COLO829 (cell line): ENCODE measurements at regions not wholly inside any gene's neighbourhood (a gene's known extent, or its start where the extent isn't known, plus 50 kb on each side); places are given as distances from the start of the nearest gene placed in this dataset.

Experiments used
- DNase-seq: peaks from one replicate; pipeline ENCODE4 v3.0.0; 2012; ENCODE audit warnings: low spot score

DNA sequence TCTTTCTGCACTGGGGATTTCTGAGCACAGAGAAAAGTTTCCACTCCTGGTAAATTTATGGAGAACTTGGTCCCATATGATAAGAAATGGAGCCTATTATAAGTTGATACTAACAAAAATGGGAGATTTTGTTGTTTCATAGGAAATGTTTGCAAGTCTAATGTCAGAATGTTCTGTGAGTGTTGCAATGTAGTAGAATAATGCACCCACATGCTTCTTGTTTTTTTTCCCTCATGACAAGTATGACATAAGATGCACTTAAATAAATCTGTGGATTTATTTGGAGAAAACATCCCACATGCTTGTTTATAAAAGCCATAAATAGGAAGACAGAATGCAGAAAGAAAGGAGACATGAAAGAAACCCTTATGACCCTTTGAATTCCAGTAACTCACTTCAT is 50.8 kb upstream of the KCNJ6 start:
- no peak for DNase-seq

DNA sequence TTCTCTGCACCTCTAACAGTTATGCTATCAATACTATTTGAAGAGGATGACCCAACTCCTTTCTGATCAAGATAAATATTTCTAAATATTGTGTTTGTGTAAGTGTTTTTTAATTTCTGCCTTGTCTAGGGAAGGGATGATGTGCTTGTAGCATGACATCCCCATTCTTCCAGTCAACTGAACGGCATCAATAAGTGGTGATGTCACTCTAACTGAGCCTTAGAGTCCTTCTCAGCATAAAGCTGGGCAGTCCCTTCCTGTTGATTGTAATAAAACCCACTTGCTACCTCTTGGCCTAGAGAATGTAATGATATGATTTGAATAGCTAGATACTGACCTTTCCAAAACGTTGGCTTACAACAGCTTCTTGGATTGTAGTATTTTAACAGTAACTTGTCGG is 52.5 kb upstream of the KCNJ6 start:
- no peak for DNase-seq

DNA sequence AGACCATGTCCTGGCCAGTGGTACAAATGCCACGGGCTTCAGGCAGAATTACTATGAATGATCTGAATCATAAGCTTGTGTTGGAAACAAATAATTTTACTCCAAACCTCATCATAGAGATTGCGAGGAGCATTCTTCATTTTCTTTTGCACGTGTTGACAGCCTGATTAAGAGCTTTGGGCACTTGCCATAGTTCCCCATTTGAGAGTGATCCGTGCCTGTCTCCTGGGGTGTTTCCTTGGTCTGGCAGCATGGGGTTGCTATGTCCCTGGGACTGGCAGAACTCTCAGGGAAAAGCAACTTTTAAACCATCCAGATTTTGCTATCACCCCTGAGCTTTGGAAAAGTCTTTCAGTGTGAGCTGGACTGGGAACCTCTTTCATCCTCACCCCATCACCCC is 54.3 kb upstream of the KCNJ6 start:
- no peak for DNase-seq

DNA sequence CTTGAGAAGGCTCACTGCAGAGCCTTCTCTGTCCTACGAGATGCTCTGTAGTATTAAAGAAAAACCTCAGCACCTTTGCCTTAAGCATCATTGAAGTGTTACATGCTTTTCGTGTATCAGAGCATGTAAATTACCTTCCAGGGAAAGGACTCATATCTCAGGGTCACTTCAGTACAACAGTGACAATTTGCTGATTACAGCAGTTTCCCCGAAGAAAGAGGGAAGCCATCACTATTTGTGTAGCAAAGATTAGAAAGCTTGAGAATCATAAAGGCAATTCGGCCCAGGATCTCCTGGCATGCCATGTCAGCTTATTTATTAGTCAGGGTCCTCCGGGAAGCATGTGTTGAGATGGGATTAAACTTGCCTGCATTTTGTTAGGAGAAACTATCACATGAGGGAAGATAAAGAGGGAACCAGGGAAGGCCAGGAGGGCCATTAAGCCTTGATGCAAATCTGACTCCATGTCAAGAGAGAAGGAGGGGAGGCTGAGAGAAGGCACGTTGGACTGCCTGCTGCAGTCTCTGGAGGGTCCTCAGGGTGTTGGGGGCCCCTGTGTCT is 55.2 kb upstream of the KCNJ6 start:
- DNase-seq: no peak

DNA sequence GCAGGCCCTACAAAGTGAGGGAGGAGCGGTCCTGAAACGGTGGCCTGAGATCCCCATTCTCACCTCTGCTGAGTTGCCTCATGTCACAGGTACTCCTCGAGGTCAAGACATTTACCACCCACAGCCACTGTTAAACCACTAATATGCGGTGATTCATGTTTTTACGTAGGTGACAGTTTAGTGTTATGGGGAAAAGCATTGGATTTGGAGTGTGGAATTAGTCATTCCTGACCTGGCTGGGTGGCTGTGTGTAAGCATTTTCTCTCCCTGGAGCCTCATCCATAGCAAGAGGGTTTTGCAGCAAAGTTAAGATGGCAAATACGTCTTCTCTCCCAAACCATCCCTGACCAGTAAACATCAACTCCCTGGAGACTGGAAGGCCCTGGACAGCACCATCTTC is 57.8 kb upstream of the KCNJ6 start:
- DNase-seq: no peak

DNA sequence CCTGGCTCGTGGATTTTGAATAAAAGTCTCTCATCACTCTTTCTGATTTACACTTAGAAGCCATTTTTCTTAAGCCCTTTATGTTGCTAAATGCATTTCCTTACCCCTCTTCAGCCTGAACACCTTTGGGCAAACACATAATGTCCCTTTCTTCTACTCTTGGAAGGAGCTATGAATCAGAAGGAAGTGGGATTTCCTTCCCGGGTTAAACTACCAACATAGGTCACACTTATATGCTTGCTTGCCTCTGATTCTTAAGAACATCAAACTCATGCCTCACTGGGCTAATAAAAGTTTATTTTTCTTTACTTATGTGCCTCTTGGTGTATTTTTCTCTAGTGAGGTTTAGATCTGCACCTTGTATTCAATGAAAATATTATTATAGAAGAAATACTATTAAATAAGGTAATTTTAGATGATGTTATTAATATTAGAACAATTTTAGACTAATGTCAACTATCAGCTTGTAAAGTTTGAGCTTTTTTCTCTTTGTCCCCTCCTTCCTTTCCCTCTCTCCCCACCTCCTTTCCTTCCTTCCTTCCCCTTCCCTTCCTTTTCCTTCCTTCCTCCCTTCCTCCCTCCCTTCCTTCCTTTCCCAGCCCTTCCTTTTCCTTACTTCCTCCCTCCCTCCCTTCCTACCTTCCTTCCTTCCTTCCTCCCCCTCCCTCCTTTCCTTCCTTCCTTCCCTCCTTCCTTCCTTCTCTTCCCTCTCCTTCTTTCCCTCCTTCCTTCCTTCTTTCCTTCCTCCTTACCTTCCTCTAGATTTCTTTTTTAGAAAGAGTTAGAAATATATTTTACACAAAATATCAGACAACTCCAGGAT is 66.5 kb upstream of the KCNJ6 start:
- no peak for DNase-seq

DNA sequence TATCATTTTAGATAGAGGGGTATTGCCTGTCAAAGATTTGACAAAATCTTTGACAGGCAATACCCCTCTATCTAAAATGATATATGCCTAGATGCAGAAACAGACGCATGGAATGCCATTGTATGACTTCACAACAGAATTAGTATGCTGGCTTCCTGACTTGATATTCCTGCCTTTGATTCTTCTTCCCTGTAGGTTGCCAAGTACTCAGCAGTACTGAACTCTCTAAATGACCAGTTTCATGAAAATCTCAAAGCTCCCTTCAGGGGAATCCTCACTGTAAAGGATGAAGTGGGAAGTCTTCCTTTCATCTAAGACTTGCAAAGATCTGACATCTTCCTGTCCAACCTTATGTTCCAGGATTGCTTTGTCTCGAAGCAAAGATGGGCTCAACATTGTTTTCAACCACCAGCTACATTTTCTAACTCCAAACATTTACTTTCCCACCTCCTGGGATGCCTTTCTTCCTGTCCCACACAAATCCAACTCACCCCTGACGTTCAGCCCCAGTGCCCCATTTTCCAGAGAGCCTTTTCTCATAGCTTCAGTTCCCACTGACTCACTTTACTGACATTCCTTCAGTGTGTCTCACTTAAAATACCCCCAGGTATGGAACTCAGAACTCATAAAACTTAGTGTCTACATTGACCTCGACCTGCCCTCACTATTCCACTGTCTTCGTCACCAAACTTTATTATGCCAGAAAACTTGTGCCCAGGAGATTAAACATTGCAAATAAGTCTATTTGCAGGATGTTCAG is 67.3 kb upstream of the KCNJ6 start:
- no peak for DNase-seq

DNA sequence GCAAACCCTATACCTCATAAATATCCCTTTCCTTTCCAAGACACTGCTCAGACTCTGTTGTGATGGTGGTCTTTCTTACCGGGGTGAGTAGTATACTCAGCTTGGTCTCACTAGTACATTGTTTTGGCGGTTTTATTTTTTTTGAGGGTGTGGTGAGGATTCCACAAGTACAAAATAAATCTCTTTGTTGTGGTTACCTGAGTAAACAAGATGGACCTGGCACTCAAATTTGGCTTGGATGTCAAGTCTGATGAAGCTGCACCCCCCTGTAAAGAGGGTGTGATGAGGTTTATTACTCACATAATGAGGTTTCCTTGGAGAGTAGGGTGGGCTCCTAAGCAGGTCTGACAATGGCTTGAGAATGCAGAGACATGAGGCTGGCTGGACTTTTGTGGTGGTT is 68.2 kb upstream of the KCNJ6 start:
- no peak for DNase-seq

DNA sequence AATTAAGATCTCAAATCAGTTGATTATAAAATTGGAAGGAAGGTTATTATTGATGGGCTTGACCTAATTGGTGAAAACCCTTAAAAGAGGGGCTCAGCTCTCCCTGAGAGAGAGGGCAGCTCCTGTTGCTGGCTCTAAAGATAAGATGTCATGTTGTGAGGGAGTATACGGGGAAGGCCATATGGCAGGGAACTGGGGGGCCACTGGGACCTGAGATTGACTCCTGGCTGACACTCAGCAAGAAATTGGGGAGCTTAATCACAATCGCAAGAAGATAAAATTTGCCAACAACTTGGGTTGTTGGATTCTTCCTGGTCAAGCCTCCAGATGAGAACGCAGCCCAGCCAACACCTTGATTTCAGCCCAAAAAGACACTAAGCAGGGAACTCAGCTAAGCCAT is 69.7 kb upstream of the KCNJ6 start:
- DNase-seq: no peak

DNA sequence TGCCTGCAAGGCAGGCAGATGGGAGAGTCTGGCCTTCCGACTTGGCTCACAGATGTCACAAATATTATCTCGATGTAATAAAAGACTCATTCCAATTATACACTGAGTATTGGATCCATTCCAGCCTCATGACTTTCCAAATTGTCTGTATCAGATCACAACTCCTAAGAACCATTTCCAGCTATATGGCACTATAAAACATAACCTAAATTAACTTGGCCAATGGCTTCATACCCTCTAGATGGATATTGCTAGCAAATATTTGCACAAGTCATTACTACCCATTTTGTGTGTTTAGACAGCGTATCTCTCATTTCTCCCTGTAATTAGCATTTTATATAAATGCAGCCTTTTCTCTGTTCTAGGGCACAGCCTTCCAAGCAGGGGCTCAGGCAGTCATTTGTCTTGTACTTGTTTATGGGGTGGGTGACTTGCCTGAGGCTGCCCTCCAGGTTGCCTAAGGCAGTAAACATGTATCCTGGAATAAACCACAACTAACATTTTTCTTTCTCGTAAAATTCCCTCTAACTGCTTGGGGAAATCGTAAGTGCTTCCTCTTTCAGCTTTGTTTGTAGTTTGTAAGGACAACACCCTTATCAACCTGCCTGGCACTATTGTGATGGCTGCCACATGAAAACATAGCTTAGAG is 70.6 kb upstream of the KCNJ6 start:
- no peak for DNase-seq

DNA sequence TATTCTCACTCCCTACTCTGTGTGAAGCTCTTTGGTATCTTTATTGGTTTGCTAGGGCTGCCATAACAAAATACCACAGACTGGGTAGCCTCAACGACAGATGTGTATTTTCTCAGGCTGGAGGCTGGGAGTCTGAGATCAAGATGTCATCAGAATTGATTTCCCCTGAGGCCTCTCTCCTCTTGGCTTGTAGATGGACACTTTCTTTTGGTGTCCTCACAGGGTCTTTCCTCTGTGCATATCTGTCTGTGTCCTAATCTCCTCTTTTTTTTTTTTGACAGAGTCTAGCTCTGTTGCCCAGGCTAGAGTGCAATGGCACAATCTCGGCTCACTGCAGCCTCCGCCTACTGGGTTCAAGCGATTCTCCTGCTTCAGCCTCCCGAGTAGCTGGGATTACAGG is 71.4 kb upstream of the KCNJ6 start:
- DNase-seq: no peak

DNA sequence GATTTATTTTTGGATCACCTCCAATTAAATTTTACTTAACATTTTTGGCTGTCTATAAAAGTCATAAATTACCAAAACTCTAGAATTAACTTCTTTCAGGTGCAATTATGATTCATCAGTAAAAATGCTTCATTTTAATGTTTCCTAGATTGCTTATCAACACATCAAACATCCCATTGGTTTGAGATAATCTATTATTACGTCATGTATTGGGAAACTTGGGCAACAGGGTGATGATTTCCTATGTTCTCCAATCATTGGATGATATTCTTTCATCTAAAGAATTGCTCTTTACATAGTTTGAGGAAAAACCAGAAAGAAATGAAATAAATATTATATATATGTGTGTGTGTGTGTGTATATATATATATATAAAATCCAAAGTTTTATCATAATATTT is 76.8 kb upstream of the KCNJ6 start:
- no peak for DNase-seq

DNA sequence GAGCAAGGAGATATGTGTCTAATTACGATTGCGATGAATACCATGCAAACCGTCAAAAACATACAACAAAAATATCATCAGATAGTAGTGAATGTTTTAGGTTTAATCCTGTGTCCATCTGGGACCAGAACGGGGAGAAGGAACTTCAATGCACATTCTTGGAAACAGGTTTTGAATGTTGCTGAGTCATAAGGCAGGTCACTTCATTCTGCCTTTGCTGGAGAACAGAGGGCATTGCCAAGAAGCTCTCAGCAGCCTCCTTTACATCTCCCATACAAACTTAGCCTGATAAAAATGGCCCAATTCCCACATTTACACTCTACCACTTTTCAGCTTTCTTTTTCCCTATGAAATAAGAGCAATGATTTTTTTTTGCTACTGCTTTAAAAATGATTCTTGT is 78.0 kb upstream of the KCNJ6 start:
- no peak for DNase-seq

DNA sequence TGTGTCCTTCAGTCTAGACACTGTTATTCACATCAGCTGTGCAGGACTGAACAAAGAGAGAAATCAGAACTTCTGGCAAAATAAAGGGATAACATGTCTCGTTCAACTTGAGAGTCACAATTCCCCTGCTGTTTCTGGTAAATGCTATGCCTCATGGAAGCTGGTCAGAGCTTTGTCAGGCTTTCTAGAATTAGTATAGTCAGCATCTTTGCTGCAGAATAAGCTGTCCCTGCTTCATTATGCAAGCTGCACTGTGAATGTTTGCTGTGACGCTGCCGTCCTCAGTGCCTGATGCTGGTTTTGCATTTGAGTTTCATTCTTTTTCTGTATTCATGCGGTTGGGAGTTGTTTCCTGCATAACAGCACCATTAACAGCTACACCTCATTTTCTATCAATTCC is 96.4 kb upstream of the KCNJ6 start:
- no peak for DNase-seq

DNA sequence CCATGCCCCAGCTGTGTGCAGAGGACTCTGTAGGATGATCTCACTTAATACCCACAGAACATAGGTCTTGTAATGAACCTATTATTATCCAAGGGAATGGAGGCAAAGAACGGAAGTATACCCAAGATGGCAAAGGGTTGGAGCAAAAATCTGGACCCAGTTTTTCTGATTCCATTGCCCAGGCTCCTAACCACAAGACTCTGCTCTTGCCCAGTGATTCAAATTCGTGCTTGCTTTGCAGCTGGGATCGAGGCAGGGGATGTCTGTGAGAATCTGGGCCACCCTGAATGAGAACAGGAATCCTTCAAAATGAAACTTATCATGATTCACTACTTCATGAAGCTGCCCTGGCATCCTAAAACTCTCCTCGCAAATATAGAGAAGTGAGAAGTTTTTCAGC is 97.5 kb upstream of the KCNJ6 start:
- DNase-seq: no peak

DNA sequence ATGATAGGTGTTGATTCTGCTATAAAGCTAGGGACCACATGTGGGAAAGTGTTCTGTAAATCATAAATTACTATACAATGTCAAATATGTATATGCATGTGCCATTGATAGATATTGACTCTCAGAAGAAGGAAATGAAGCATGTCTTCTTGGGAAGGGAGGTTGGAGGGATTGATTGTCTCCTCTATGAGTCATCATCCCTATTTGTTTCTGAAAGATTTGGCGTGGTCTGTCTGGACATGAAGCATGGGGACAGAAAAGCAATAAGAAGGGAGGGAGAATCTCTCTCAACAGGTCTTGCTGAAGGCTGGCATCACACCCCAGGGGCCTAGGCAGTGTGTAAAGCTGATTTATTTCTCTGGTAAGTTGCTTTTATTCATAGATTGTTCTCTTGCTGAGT is 98.0 kb upstream of the KCNJ6 start:
- DNase-seq: no peak

DNA sequence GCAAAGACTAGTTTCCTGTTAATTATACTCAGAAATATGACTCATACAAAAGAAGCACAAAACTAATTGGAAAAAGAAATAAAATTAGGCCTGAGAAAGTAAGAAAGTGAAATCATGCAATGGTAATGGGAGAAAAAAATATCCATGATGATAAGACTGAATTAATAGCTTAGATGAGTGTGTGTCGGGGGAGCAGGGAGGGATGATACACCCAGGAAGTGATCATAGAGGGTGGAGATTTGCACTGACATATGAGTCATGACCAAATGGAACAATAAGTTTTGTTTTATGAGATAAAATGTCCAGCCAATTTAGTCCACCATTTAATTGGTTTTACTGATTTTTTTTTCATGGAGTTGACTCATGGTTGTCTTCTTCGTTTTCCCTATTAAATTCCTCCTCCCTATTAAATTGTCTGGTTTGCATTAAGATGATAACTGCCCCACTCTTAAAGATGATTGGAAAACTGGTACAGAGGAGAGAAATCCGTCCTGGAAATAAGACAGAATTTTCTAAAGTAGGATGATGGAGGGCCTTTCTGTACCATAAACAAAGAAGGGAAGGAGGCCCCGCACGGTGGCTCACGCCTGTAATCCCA is 111.7 kb upstream of the KCNJ6 start:
- peak; percentile 28 for DNase-seq

DNA sequence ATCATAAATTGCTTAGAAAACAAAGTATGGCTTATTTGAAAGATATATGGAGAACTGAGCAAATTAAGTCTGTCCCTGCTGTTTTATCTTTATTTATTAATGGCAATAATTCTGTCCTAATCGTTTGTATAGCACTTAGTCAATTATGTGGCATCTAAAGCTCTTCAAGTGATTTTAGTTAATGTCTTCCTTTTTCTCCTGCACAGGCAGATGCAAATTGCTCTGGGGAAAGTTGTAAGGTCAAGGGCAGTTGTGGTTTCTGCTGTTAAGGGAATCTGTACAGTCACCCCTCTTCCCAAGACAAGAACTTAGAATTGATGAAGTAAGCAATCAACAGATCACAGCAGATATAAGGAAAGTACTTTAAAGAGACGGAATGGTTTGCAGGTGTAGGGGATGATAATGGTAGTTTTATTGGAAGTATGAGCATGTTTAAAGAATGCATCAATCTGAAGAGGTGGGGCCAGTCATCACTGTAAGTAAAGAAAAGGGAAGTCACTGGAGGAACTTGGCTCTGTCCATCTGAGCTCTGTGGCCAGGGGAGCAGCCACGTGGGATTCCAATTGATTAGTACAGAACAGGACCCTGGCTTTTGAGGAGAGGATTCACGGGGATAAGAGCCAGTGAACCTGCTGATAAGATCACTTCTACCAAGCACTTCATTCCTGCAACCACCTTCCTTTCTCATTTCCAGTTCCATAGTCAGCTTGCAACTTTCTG is 116.0 kb upstream of the KCNJ6 start:
- DNase-seq: no peak

DNA sequence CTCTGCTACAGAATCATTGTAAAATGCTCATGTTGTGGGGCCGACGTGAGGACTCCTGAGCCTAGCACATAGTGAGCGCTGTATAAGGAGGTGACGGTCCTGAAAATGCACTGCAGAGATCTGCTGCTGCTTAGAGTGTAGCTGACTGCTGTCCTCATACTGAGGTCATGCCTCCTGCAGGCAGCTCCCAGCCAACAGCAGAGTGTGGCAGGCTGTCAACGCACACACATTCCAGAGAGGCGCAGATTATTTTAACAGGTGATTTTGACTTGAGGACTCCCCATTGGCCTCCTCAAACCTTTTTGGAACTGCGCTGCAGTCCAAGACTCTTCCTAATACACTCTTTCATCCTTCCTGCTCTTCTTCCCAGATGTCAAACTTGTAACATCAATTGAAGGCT is 119.8 kb upstream of the KCNJ6 start:
- DNase-seq: no peak

DNA sequence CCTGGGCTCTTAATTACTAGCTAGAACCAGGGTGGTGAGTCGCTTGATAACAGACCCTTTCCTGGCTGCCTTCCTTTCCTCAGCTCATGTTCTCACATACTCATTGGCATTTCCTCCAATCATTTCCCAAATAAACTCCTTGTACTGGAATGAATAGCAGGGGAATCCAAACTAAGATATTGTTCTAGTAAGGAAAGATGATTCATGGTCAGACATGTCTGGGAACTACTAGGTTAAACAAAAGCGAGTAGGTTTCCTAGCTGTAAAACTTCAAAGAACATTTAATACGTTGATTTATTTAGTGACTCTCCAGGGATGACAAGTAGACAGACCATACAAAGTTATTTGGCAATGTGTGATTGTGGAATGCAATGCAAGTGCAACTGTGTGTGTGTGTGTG is 121.2 kb upstream of the KCNJ6 start:
- DNase-seq: peak; percentile 32

DNA sequence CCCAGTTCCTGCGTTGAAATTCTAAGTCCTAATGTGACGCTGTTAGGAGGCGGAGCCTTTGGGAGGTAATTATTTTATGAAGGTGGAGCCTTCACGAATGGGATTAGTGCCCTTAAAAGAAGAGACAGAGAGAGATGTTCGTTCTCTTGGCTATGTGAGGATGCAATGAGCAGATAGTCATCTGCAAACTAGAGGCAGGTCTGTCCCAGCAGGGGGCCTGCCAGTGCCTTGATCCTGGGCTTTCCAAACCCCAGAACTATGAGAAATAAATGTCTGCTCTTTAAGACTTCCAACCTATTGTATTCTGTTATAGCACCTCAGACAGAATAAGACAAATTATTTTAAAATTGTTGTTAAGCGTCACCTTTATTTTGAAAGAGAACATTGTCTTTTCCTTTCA is 123.1 kb upstream of the KCNJ6 start:
- DNase-seq: no peak

DNA sequence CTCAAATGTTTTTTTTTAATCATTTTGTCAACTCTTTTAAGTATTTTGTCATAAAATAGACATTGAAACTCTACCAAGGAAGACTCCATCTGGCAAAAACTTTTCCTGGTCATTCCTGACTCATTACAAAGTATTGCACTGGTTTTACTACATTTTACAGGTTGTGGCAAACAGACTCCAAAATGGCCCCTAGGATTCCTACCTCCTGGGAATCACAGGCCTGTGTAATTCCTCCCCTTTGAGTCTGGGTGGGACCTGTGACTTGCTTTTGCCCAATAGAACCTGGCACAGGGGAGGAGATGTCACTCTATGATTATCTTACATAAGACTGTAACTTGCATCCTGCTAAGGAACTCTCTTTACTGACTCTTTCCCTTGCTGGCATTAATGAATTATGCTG is 123.6 kb upstream of the KCNJ6 start:
- no peak for DNase-seq
